IPS-11a (cell line): ENCODE measurements at regions not wholly inside any gene's neighbourhood (a gene's known extent, or its start where the extent isn't known, plus 50 kb on each side); places are given as distances from the start of the nearest gene placed in this dataset.

Source experiments
- H3K4me3 ChIP-seq: one replicate; pipeline ENCODE4 v1.5.1; 2013; ENCODE audit warnings: low read depth, low read length, control low read depth

GRCh38 chrX:9311421-9312160 is 153.3 kb upstream of the TBL1X start:
- H3K4me3 ChIP-seq = no peak overlapping the region

- H3K4me3 ChIP-seq = no peak overlapping the region
These were observed 151.7 kb upstream of the TBL1X start for GRCh38 chrX:9312922-9313867.

- no peak overlapping the region for H3K4me3 ChIP-seq
These were observed 149.8 kb upstream of the TBL1X start for GRCh38 chrX:9315086-9315485.

GRCh38 chrX:9316096-9316495 is 148.8 kb upstream of the TBL1X start:
- no peak overlapping the region for H3K4me3 ChIP-seq

GRCh38 chrX:9317176-9317575 is 147.7 kb upstream of the TBL1X start:
- no peak overlapping the region for H3K4me3 ChIP-seq

GRCh38 chrX:9318213-9318612 is 146.6 kb upstream of the TBL1X start:
- H3K4me3 ChIP-seq = no peak overlapping the region

- H3K4me3 ChIP-seq = no peak overlapping the region
These were observed 146.1 kb upstream of the TBL1X start for GRCh38 chrX:9318766-9319165.

- H3K4me3 ChIP-seq = no peak overlapping the region
These were observed 143.9 kb upstream of the TBL1X start for GRCh38 chrX:9320940-9321339.

- no peak overlapping the region for H3K4me3 ChIP-seq
These were observed 140.2 kb upstream of the TBL1X start for GRCh38 chrX:9324676-9325075.

- H3K4me3 ChIP-seq = no peak overlapping the region
These were observed 138.5 kb upstream of the TBL1X start for GRCh38 chrX:9326369-9326768.

- H3K4me3 ChIP-seq = no peak overlapping the region
These were observed 137.6 kb upstream of the TBL1X start for GRCh38 chrX:9327086-9327746.

GRCh38 chrX:9327747-9328145 is 137.1 kb upstream of the TBL1X start:
- no peak overlapping the region for H3K4me3 ChIP-seq

- no peak overlapping the region for H3K4me3 ChIP-seq
These were observed 135.8 kb upstream of the TBL1X start for GRCh38 chrX:9329056-9329455.

GRCh38 chrX:9330249-9330982 is 134.4 kb upstream of the TBL1X start:
- H3K4me3 ChIP-seq = no peak overlapping the region

- H3K4me3 ChIP-seq = no peak overlapping the region
These were observed 130.8 kb upstream of the TBL1X start for GRCh38 chrX:9333873-9334560.

- H3K4me3 ChIP-seq = no peak overlapping the region
These were observed 129.6 kb upstream of the TBL1X start for GRCh38 chrX:9335251-9335650.

GRCh38 chrX:9336456-9336855 is 128.4 kb upstream of the TBL1X start:
- no peak overlapping the region for H3K4me3 ChIP-seq

- no peak overlapping the region for H3K4me3 ChIP-seq
These were observed 127.8 kb upstream of the TBL1X start for GRCh38 chrX:9337046-9337445.

GRCh38 chrX:9338986-9339385 is 125.9 kb upstream of the TBL1X start:
- H3K4me3 ChIP-seq = no peak overlapping the region
